GM12878 (cell line): ENCODE measurements at regions not wholly inside any gene's neighbourhood (a gene's known extent, or its start where the extent isn't known, plus 50 kb on each side); places are given as distances from the start of the nearest gene placed in this dataset.

ENCODE experiments used
- ATAC-seq: fragments of 200-7000 bp; cut with Tn5 transposase; 3 replicates; pipeline ENCODE4 v1.9.1; 2020; ENCODE audit warnings: mild to moderate bottlenecking, moderate library complexity
- BruUV-seq: library from RNA; stranded (reverse); fragments of 400-500 nt; replicated peaks from 2 replicates; lab custom pipeline; 2021; lab: Mats Ljungman, UMichigan
- CTCF ChIA-PET: fragments of 300-600 bp; sonication (Branson Sonifier 250); formaldehyde crosslinking; extraction: SDS; loops from one replicate; lab custom pipeline; 2021; ENCODE audit warnings: inconsistent platforms; lab: Yijun Ruan, JAX
- POLR2A ChIA-PET: fragments of 350-600 bp; formaldehyde crosslinking; extraction: SDS; loops from one replicate; lab custom pipeline; 2021; ENCODE audit warnings: inconsistent platforms; lab: Charles Lee
- RAD21 ChIA-PET: fragments of 300-600 bp; sonication (Branson Sonifier 250); formaldehyde crosslinking; loops from one replicate; lab custom pipeline; 2023; ENCODE audit warnings: antibody characterized with exemption; ENCODE audit not compliant: unreplicated experiment; lab: Charles Lee
- SMC1A ChIA-PET: fragments of 300-600 bp; sonication (Branson Sonifier 250); formaldehyde crosslinking; loops from one replicate; lab custom pipeline; 2023; ENCODE audit not compliant: unreplicated experiment, uncharacterized antibody; lab: Charles Lee
- DNase-seq: peaks from one replicate; pipeline ENCODE4 v3.0.0-alpha.2; 2011; ENCODE audit warnings: low read depth, low spot score
- FAIRE-seq: peaks from 3 replicates; lab custom pipeline; 2011; peaks lifted over from hg19 to GRCh38; lab: Jason Lieb, UNC
- H2AFZ ChIP-seq: 2 replicates; pipeline ENCODE4 v1.6.0; 2011; ENCODE audit warnings: low read depth, low read length, control low read depth; ENCODE audit not compliant: control insufficient read depth
- H3K27ac ChIP-seq: 2 replicates; pipeline ENCODE4 v1.5.1; 2011; ENCODE audit warnings: control low read depth; ENCODE audit not compliant: control insufficient read depth, insufficient read depth
- H3K27me3 ChIP-seq, 2 experiments: replicated peaks in 1 of 2; 2 replicates each; pipeline versions ENCODE4 v1.6.0 to v1.6.1; 2011; ENCODE audit warnings: low read length in 1 of 2; ENCODE audit not compliant: control insufficient read depth in 2 of 2, insufficient read depth in 2 of 2
- H3K36me3 ChIP-seq, 2 experiments: 2 replicates each; pipeline ENCODE4 v1.5.1; 2011; ENCODE audit warnings: low read length in 1 of 2; ENCODE audit not compliant: control insufficient read depth in 2 of 2, insufficient read depth in 2 of 2
- H3K4me1 ChIP-seq: 2 replicates; pipeline ENCODE4 v1.6.1; 2011; ENCODE audit warnings: mild to moderate bottlenecking, low read length, moderate library complexity, mixed read lengths; ENCODE audit not compliant: control insufficient read depth, insufficient read depth
- H3K4me2 ChIP-seq: 2 replicates; pipeline ENCODE4 v1.6.0; 2011; ENCODE audit warnings: control low read depth; ENCODE audit not compliant: control insufficient read depth, insufficient read depth
- H3K4me3 ChIP-seq: fragments of 200-600 bp; sonication (generic); 2 replicates; pipeline ENCODE4 v1.5.1; 2016
- H3K79me2 ChIP-seq: 2 replicates; pipeline ENCODE4 v1.6.0; 2011; ENCODE audit warnings: low read length; ENCODE audit not compliant: control insufficient read depth, insufficient read depth
- H3K9ac ChIP-seq: 2 replicates; pipeline ENCODE4 v1.8.0; 2011; ENCODE audit warnings: low read length, control low read depth, mixed read lengths; ENCODE audit not compliant: control insufficient read depth, insufficient read depth
- H3K9me3 ChIP-seq: replicated peaks from 3 replicates; pipeline ENCODE4 v1.5.1; 2011; ENCODE audit warnings: mild to moderate bottlenecking, low read length; ENCODE audit not compliant: control insufficient read depth, insufficient read depth
- H4K20me1 ChIP-seq: 2 replicates; pipeline ENCODE4 v1.6.0; 2011; ENCODE audit not compliant: control insufficient read depth, insufficient read depth
- ATF7 ChIP-seq: fragments of 450-650 bp; IDR thresholded peaks from 2 replicates; pipeline ENCODE4 v1.6.1; 2016; ENCODE audit warnings: low read depth, mild to moderate bottlenecking
- BHLHE40 ChIP-seq, 2 experiments: fragments of 450-650 bp in 1 of 2; IDR thresholded peaks; 2 replicates each; pipeline ENCODE4 v1.6.1; 2011 to 2017; ENCODE audit warnings: low read depth in 2 of 2, borderline replicate concordance in 1 of 2, improper control_type of control experiment in 1 of 2, low read length in 1 of 2, mild to moderate bottlenecking in 1 of 2
- CBX5 ChIP-seq: sonication (generic); IDR thresholded peaks from 2 replicates; pipeline ENCODE4 v1.6.1; 2016; ENCODE audit warnings: low read depth, moderate library complexity, mild to moderate bottlenecking, inconsistent platforms
- KLF5 ChIP-seq: fragments of 450-650 bp; IDR thresholded peaks from 2 replicates; pipeline ENCODE4 v1.6.1; 2014; ENCODE audit warnings: mild to moderate bottlenecking; ENCODE audit not compliant: partially characterized antibody
- MYB ChIP-seq: fragments of 150-350 bp; IDR thresholded peaks from 2 replicates; pipeline ENCODE4 v1.6.1; 2014; ENCODE audit warnings: mild to moderate bottlenecking, low read depth, low read length, borderline replicate concordance
- POLR2A ChIP-seq: IDR thresholded peaks from 2 replicates; pipeline ENCODE4 v1.6.1; 2011; ENCODE audit warnings: low read depth, mild to moderate bottlenecking, low read length
- POLR2AphosphoS5 ChIP-seq: IDR thresholded peaks from 2 replicates; pipeline ENCODE4 v1.6.1; 2011; ENCODE audit warnings: mild to moderate bottlenecking, low read length, inconsistent platforms
- SIN3A ChIP-seq: IDR thresholded peaks from 2 replicates; pipeline ENCODE4 v1.6.1; 2012; ENCODE audit warnings: low read depth, low read length, improper control_type of control experiment
- SPI1 ChIP-seq: IDR thresholded peaks from 2 replicates; pipeline ENCODE4 v1.6.1; 2011; ENCODE audit warnings: low read depth, mild to moderate bottlenecking, low read length, moderate library complexity, borderline replicate concordance; ENCODE audit not compliant: insufficient read depth
- SRF ChIP-seq, 2 experiments: IDR thresholded peaks; 2 replicates each; pipeline ENCODE4 v1.6.1; 2011; ENCODE audit warnings: low read depth in 2 of 2, low read length in 2 of 2, mild to moderate bottlenecking in 1 of 2, moderate library complexity in 1 of 2
- TCF12 ChIP-seq: IDR thresholded peaks from 2 replicates; pipeline ENCODE4 v1.6.1; 2011; ENCODE audit warnings: low read depth, mild to moderate bottlenecking, low read length
- ZNF207 ChIP-seq: fragments of 450-650 bp; IDR thresholded peaks from 2 replicates; pipeline ENCODE4 v1.6.1; 2014; ENCODE audit warnings: antibody characterized with exemption, mild to moderate bottlenecking, borderline replicate concordance
- WGBS: methylation state at CpG from one replicate; pipeline ENCODE4 v1.1.6; 2016; ENCODE audit warnings: low lambda C conversion rate; ENCODE audit not compliant: insufficient replicate concordance, insufficient coverage; ENCODE audit errors: missing lambda C conversion rate; 5-methylcytosine and 5-hydroxymethylcytosine counted together
- in situ Hi-C: fragments of 300-500 bp; cut with MboI; formaldehyde crosslinking; loops from 9 replicates; pipeline ENCODE4 v1.14.3; 2018; ENCODE audit warnings: mixed read lengths
- intact Hi-C: fragments of 100-400 bp; cut with micrococcal nuclease; formaldehyde crosslinking; loops from one replicate; pipeline ENCODE4 v1.14.2; 2022; ENCODE audit not compliant: unreplicated experiment
- TF ChIP-seq, protein P1 (sequence below): fragments of 450-650 bp; conservative IDR thresholded peaks from 2 replicates; pipeline ENCODE4 v1.6.1; 2017; ENCODE audit warnings: mild to moderate bottlenecking, moderate library complexity
- TF ChIP-seq, protein P2 (sequence below): fragments of 450-650 bp; IDR thresholded peaks from 2 replicates; pipeline ENCODE4 v1.6.1; 2016; ENCODE audit warnings: mild to moderate bottlenecking
- TF ChIP-seq, protein P3 (sequence below): IDR thresholded peaks from 2 replicates; pipeline ENCODE4 v1.6.1; 2012; ENCODE audit warnings: low read length, inconsistent platforms
- TF ChIP-seq, protein P4 (sequence below): IDR thresholded peaks from 2 replicates; pipeline ENCODE4 v1.6.1; 2011; ENCODE audit warnings: low read depth, mild to moderate bottlenecking, low read length, moderate library complexity, borderline replicate concordance; ENCODE audit errors: extremely low read depth
- TF ChIP-seq, protein P5 (sequence below): IDR thresholded peaks from 2 replicates; pipeline ENCODE4 v1.6.1; 2012; ENCODE audit warnings: low read depth, low read length, improper control_type of control experiment

DNA sequence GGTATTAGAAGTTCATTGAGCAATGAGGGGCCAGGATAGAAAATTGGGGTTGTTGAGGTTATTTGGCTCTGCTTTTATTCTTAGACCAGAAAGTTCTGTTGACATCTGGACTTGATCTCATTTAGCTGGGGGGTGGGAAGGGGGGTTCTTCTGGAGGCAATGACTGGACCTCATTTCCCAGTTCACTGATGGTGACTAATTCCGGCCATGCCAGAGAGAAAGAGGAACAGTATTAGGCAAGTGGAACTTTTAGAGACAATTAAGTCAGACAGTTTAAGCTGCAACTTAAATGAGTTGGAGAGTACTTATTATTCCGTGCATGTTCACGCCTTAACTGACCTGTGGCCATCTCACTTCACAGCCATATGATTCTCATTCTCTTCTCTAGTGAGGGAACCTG lies 512.5 kb downstream of the REEP3 start (continued):
- no peak for TF ChIP-seq KLF5
- TF ChIP-seq, protein P1, sequence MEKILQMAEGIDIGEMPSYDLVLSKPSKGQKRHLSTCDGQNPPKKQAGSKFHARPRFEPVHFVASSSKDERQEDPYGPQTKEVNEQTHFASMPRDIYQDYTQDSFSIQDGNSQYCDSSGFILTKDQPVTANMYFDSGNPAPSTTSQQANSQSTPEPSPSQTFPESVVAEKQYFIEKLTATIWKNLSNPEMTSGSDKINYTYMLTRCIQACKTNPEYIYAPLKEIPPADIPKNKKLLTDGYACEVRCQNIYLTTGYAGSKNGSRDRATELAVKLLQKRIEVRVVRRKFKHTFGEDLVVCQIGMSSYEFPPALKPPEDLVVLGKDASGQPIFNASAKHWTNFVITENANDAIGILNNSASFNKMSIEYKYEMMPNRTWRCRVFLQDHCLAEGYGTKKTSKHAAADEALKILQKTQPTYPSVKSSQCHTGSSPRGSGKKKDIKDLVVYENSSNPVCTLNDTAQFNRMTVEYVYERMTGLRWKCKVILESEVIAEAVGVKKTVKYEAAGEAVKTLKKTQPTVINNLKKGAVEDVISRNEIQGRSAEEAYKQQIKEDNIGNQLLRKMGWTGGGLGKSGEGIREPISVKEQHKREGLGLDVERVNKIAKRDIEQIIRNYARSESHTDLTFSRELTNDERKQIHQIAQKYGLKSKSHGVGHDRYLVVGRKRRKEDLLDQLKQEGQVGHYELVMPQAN = no peak

DNA sequence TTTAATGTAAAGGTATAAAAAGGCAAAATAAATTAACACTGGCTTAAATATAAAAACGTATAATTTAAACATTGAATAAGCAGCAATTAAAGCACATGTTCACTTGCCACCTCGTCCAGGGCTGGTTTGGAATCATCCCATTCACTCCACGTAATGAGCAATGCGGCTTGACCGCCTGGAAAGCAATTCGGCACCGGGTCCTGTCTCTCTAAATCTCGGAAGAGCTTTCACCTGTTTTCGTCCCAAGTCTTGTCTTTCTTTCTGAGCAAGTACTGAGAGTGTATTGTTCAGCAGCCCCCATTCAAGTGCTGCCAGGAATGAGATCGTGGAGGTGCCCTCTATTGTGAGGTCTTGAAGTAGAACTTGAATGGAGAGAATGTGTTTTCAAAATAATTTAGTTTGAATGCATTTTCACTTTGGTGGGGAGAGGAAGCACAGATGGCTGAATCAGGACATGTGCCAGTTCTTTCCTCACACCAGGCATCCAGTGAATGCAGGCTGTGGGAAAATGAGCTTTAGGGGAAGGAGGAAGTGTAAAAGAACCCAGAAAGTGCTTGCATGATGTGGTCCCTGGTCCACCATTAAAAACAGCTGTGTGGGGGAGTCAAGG lies 515.2 kb downstream of the REEP3 start:
- DNase-seq (no peak), ATAC-seq (no peak), FAIRE-seq (no peak)
- Histone ChIP-seq H2AFZ (no peak overlapping the region), H3K4me1 (peaks cover 5% of the 10 kb centered on the region), H3K4me2 (no peak overlapping the region), H3K79me2 (no peaks in the 10 kb centered on the region), H4K20me1 (no peaks in the 10 kb centered on the region), H3K4me3 (no peak overlapping the region), H3K27me3 (no peaks in the 10 kb centered on the region; a peak in 1 of 4 replicates), H3K9ac (no peak overlapping the region), H3K9me3 (no peaks in the 10 kb centered on the region), H3K27ac (no peak overlapping the region), H3K36me3 (no peaks in the 10 kb centered on the region)
- in situ Hi-C loops = no loop called here
- 35% methylated on average over 10 of the region's 10 CpGs for WGBS
- intact Hi-C loops = loop anchor here (5.0 kb wide), 1 partner anchor 169 kb away; no protein-coding TSS in a partner anchor
- ChIA-PET POLR2A (interaction anchor here (0.6 kb wide), 1 partner anchor 273 kb away, joined by 3 read pairs; no protein-coding TSS in a partner anchor), SMC1A (no interaction called here), RAD21 (no interaction called here), CTCF (interaction anchor here (0.9 to 1.3 kb wide), 2 partner anchors 59 to 169 kb away, joined by 3 to 7 read pairs; no protein-coding TSS in a partner anchor)
- BruUV-seq = no TSS peak
- TF ChIP-seq BHLHE40 (IDR thresholded peaks at IDR 0.05; ENCODE audit: borderline replicate concordance in 1 of 2, low read depth in 2 of 2, low read length in 1 of 2) = no peak
- no peak for TF ChIP-seq CBX5
- TF ChIP-seq ZNF207 = no peak
- TF ChIP-seq, protein P2, sequence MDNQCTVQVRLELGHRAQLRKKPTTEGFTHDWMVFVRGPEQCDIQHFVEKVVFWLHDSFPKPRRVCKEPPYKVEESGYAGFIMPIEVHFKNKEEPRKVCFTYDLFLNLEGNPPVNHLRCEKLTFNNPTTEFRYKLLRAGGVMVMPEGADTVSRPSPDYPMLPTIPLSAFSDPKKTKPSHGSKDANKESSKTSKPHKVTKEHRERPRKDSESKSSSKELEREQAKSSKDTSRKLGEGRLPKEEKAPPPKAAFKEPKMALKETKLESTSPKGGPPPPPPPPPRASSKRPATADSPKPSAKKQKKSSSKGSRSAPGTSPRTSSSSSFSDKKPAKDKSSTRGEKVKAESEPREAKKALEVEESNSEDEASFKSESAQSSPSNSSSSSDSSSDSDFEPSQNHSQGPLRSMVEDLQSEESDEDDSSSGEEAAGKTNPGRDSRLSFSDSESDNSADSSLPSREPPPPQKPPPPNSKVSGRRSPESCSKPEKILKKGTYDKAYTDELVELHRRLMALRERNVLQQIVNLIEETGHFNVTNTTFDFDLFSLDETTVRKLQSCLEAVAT = no peak
- TF ChIP-seq, protein P3, sequence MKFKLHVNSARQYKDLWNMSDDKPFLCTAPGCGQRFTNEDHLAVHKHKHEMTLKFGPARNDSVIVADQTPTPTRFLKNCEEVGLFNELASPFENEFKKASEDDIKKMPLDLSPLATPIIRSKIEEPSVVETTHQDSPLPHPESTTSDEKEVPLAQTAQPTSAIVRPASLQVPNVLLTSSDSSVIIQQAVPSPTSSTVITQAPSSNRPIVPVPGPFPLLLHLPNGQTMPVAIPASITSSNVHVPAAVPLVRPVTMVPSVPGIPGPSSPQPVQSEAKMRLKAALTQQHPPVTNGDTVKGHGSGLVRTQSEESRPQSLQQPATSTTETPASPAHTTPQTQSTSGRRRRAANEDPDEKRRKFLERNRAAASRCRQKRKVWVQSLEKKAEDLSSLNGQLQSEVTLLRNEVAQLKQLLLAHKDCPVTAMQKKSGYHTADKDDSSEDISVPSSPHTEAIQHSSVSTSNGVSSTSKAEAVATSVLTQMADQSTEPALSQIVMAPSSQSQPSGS = no peak
- TF ChIP-seq SIN3A = no peak
- no peak for TF ChIP-seq SPI1
- TF ChIP-seq POLR2AphosphoS5 = no peak
- TF ChIP-seq, protein P4, sequence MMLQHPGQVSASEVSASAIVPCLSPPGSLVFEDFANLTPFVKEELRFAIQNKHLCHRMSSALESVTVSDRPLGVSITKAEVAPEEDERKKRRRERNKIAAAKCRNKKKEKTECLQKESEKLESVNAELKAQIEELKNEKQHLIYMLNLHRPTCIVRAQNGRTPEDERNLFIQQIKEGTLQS = no peak
- TF ChIP-seq TCF12 = no peak
- no peak for TF ChIP-seq POLR2A
- TF ChIP-seq, protein P5, sequence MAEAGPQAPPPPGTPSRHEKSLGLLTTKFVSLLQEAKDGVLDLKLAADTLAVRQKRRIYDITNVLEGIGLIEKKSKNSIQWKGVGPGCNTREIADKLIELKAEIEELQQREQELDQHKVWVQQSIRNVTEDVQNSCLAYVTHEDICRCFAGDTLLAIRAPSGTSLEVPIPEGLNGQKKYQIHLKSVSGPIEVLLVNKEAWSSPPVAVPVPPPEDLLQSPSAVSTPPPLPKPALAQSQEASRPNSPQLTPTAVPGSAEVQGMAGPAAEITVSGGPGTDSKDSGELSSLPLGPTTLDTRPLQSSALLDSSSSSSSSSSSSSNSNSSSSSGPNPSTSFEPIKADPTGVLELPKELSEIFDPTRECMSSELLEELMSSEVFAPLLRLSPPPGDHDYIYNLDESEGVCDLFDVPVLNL = no peak
- no peak for TF ChIP-seq MYB
- TF ChIP-seq ATF7 = no peak
- TF ChIP-seq SRF (IDR thresholded peaks at IDR 0.05; ENCODE audit: low read depth in 2 of 2, low read length in 2 of 2) = no peak
